ENCODE measurements at regions not wholly inside any gene's neighbourhood (a gene's known extent, or its start where the extent isn't known, plus 50 kb on each side); places are given as distances from the start of the nearest gene placed in this dataset.

DNA sequence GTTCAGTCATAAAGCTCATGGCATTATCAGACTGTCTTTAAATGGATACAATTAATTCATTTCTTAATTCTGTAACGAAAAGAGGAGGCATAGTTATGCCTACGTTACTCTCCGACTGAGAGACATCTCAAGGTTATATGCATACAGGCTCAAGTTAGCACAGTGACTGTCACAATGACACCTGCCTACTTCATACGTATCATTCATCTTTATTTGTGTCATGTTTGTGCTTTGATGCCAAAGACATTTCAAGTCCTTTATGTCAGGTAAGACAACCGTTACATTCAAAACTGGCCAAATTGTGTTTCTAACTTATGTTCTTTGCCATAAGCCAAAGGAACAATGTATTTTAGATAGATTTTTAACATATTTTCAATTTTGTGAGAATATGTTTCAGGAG, 328.8 kb upstream of the NRG3 start:
- H3K4me3 ChIP-seq: no peak overlapping the region
- no peaks in the 10 kb centered on the region for H3K27me3 ChIP-seq
- H3K27ac ChIP-seq: no peak overlapping the region
- peaks cover 13% of the 10 kb centered on the region; the same call in 1 of the 2 replicates for H3K9me3 ChIP-seq
- no peak for TF ChIP-seq Cebpa-rat (IDR thresholded peaks at IDR 0.05)
- no peaks in the 10 kb centered on the region for H3K4me1 ChIP-seq
- no peaks in the 10 kb centered on the region for H4K20me1 ChIP-seq
- no peak overlapping the region for H3K9ac ChIP-seq
- no peaks in the 10 kb centered on the region for H3K36me3 ChIP-seq
- no peak overlapping the region for H3K4me2 ChIP-seq

DNA sequence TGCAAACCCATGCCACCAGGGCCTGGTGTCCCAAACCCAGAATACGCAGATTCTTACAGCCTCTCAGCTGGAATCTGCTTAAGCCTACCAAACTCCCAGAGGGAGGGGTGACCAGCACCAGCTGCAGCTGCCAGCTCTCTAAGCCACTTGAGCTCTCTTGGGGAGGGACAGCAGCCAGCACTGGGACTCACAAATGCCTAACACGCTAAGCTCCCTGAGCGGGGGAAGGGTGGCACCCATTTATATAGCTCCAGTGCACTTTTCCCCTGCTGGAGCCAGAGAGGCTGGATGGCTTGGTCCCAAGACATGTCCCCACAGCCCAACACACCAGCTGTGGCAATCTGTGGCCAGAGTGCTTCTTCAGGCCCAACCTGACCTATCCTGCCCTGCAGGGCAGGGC, 326.8 kb upstream of the NRG3 start:
- no peak overlapping the region for H3K4me3 ChIP-seq

DNA sequence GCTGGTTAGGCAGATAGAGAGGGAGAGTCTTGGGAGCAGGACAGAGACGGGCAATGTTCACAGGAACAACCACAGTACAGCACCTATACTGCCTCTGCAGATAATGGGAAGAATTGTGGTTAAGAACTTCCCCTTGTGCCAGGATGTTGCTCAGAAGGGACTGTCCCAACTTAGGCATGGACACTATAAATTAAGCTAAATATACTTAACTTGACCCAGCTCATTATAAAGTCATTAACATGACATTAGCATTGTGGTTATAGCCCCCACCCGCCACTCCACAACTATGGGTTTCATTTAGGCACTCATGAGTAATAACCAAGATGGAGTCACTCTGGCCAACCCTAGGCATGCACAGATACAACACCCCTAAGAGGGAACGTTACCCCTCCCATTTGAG, 310.9 kb upstream of the NRG3 start:
- Histone ChIP-seq H3K27ac (no peak overlapping the region), H3K9me3 (no peaks in the 10 kb centered on the region), H4K20me1 (no peaks in the 10 kb centered on the region), H3K36me3 (no peaks in the 10 kb centered on the region), H3K4me3 (no peak overlapping the region), H3K4me2 (no peak overlapping the region), H3K4me1 (no peaks in the 10 kb centered on the region), H3K9ac (no peak overlapping the region), H3K27me3 (no peaks in the 10 kb centered on the region)
- no peak for TF ChIP-seq Cebpa-rat (IDR thresholded peaks at IDR 0.05)

More for the DNA sequence above, 326.8 kb upstream of the NRG3 start:
- H3K36me3 ChIP-seq: no peaks in the 10 kb centered on the region
- H3K27ac ChIP-seq: no peak overlapping the region
- peaks cover 13% of the 10 kb centered on the region; the same call in 1 of the 2 replicates for H3K9me3 ChIP-seq
- H3K9ac ChIP-seq: no peak overlapping the region
- no peaks in the 10 kb centered on the region for H3K27me3 ChIP-seq
- TF ChIP-seq Cebpa-rat (IDR thresholded peaks at IDR 0.05): no peak
- H3K4me2 ChIP-seq: no peak overlapping the region
- no peaks in the 10 kb centered on the region for H3K4me1 ChIP-seq
- no peaks in the 10 kb centered on the region for H4K20me1 ChIP-seq

DNA sequence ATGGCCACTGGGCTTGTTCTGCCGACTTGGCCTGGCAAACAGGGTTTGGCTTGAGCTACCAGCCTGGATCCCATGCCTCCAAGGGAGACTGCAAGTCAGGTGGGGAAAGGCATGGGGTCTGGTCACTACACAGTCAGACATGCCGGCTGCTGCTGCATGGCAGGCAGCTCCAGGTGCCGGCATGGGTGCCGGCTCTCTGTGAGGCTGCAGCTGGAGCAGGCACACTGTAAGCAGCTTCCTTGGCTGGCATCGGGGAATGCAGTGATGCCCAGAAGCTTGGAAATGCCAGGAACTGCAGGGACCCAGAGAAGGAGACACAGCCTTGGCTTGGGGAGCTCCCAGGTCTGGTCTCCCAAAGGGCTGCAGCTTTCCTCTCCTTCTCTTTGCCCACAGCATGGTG, 305.5 kb upstream of the NRG3 start:
- no peaks in the 10 kb centered on the region for H4K20me1 ChIP-seq
- H3K9me3 ChIP-seq: peaks cover 12% of the 10 kb centered on the region
- no peak overlapping the region for H3K4me3 ChIP-seq
- H3K27ac ChIP-seq: no peak overlapping the region
- H3K9ac ChIP-seq: no peak overlapping the region
- H3K36me3 ChIP-seq: no peaks in the 10 kb centered on the region
- TF ChIP-seq Cebpa-rat (IDR thresholded peaks at IDR 0.05): no peak
- H3K4me1 ChIP-seq: no peaks in the 10 kb centered on the region
- no peaks in the 10 kb centered on the region for H3K27me3 ChIP-seq
- H3K4me2 ChIP-seq: no peak overlapping the region

DNA sequence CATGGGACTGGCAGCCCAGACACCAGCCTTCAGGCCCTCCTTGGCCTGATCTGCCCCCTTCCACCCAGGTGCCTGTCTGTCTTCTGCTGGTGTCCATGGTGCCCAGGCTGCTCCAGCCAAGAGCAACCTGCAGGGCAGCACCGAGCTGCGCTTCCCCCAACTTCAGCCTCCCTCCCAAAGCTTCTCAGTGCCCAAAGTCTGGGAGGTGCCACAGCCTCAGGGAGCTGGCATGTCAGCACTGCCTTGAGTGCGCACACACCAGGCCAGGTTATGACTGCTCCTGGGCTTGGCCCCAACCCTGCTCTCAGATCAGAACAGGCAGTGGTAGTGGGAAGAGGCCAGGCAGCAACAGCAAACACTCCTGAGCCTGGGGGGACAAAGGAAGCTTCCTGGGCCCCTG, 304.6 kb upstream of the NRG3 start:
- Histone ChIP-seq H3K27ac (no peak overlapping the region), H4K20me1 (no peaks in the 10 kb centered on the region), H3K9ac (no peak overlapping the region), H3K36me3 (no peaks in the 10 kb centered on the region), H3K4me2 (no peak overlapping the region), H3K9me3 (peaks cover 12% of the 10 kb centered on the region), H3K27me3 (no peaks in the 10 kb centered on the region), H3K4me1 (no peaks in the 10 kb centered on the region), H3K4me3 (no peak overlapping the region)
- no peak for TF ChIP-seq Cebpa-rat (IDR thresholded peaks at IDR 0.05)

DNA sequence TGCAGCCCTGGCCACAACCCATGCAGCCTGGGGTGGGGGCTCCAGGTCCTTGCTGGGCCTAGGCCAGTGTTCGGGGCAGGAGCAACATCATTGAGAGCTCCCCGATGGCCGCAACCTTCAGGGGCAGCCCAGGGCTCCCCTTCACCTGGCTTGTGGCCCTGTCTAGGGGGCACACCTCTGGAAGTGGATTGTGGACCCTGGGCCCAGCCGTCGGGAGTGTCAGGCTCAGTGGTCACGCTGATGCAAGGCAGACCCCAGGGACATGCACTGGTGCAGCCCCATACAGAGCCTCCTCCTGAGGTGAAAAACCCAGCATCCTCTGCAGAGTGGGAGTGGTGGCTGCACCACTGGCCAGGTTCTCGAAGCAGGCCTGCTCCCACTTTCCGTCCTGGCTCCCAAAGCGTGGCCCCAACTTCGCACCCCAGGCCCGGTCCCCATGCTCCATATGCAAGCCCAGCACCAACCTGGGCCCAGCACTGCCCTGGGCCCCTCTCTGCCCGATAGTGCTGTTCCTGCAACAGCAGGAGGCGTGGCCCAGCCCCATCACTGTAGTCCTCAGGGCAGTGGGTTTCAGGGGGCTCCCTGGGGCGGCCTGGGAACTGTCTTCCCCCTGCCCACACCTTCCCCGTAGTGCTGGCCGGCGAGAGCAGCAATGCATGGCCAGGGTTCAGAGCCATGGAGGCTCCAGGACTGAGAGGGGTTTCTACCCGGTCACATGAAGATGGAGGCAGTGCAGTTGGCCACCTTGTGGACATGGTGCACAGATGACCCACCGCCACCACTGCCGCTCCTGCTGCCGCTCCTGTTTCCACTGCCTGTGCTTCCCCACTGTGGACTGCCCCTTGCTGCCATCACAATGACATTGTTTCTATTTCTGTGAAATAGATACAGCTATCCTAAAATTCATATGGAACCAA, 303.9 kb upstream of the NRG3 start:
- Histone ChIP-seq H3K4me2 (no peak overlapping the region), H3K9ac (no peak overlapping the region), H3K4me1 (no peaks in the 10 kb centered on the region), H3K4me3 (no peak overlapping the region), H3K27ac (no peak overlapping the region), H4K20me1 (no peaks in the 10 kb centered on the region), H3K27me3 (no peaks in the 10 kb centered on the region), H3K36me3 (no peaks in the 10 kb centered on the region), H3K9me3 (peaks cover 15% of the 10 kb centered on the region)
- TF ChIP-seq Cebpa-rat (IDR thresholded peaks at IDR 0.05): no peak

DNA sequence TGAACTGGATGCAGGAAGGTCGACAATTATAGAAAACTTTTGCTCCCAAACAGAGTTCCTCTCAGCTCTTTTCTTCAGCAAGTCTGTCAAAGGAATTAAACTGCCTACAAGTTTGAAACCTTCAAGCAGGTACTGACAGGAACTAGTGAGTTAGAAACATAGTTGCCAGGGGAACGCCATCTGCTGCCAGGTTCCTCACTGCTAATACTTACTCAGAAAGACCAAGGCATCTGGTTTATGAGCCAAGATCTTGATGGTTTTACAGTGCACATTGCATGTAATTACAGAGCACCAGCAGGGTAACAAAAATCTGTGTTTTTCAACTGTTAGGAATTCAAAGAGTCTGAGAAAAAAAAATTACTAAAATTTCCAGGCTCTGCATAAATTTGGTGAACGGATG, 300.0 kb upstream of the NRG3 start:
- no peaks in the 10 kb centered on the region for H3K4me1 ChIP-seq
- H3K9ac ChIP-seq: no peak overlapping the region
- H3K4me2 ChIP-seq: no peak overlapping the region
- H3K4me3 ChIP-seq: no peak overlapping the region
- TF ChIP-seq Cebpa-rat (IDR thresholded peaks at IDR 0.05): no peak
- H3K36me3 ChIP-seq: no peaks in the 10 kb centered on the region
- no peaks in the 10 kb centered on the region for H3K27me3 ChIP-seq
- H3K27ac ChIP-seq: no peak overlapping the region
- H3K9me3 ChIP-seq: peaks cover 18% of the 10 kb centered on the region
- H4K20me1 ChIP-seq: no peaks in the 10 kb centered on the region

DNA sequence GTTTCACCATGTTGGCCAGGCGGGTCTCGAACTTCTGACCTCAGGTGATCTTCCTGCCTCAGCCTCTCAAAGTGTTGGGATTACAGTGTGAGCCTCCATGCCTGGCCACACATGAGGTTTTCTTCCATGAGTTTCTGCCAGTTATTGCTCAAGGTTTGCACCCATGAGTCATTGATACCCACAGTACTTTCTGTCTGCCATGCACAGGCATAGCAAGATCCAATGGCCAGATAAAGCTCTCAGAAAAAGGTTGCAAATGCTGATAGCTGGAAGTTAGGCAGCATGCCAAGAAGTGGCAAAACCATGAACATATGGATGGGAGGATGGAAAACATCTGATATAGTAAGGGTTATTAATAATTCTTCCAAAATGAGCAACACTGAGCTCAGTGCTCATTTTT, 298.7 kb upstream of the NRG3 start:
- no peaks in the 10 kb centered on the region for H3K4me1 ChIP-seq
- no peak for TF ChIP-seq Cebpa-rat (IDR thresholded peaks at IDR 0.05)

DNA sequence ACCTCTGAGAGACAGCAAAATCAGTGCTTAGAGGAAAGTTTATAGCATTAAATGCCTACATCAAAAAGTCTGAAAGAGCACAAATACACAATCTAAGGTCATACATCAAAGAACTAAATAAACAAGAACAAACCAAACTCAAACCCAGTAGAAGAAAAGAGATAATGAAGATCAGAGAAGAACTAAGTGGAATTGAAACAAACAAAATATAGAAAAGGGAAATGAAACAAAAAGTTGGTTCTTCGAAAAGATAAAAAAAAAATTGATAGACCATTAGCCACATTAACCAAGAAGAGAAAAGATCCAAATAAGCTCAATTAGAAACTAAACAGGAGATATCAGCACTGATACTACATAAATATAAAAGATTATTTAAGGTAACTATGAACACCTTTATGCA, 280.0 kb upstream of the NRG3 start:
- no peak for TF ChIP-seq Cebpa-rat (IDR thresholded peaks at IDR 0.05)
- H3K4me2 ChIP-seq: no peak overlapping the region; the same call in 1 of the 2 replicates
- peaks cover 9% of the 10 kb centered on the region; the same call in 1 of the 2 replicates for H3K4me1 ChIP-seq
- H3K36me3 ChIP-seq: no peaks in the 10 kb centered on the region
- no peaks in the 10 kb centered on the region for H3K27me3 ChIP-seq
- H3K9me3 ChIP-seq: peaks cover 19% of the 10 kb centered on the region
- H3K27ac ChIP-seq: no peak overlapping the region
- H3K9ac ChIP-seq: no peak overlapping the region
- no peaks in the 10 kb centered on the region for H4K20me1 ChIP-seq
- no peak overlapping the region for H3K4me3 ChIP-seq

More for the DNA sequence above, 298.7 kb upstream of the NRG3 start:
- Histone ChIP-seq H3K27me3 (no peaks in the 10 kb centered on the region), H3K36me3 (no peaks in the 10 kb centered on the region), H3K9ac (no peak overlapping the region), H3K4me2 (no peak overlapping the region), H3K4me3 (no peak overlapping the region), H4K20me1 (no peaks in the 10 kb centered on the region), H3K27ac (no peak overlapping the region), H3K9me3 (peaks cover 14% of the 10 kb centered on the region)

DNA sequence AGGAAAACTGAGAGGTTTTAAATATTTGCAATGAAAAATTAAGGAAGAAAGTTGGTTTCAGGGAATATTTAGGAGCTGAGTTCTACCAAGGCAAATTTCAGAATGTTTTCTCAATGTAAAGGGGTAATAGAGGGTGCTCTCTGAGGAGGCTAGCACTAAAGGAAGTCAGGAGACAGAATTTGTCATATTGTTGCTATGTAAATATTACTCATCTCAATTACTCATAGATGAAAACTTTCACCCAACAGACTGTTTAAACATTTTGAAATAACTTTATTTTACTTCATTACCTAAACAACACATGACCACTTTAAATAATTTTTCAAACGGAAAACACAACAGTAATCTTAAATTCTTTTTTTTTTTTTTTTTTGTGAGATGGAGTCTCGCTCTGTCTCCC, 274.8 kb upstream of the NRG3 start:
- Histone ChIP-seq H3K9ac (no peak overlapping the region), H3K4me3 (no peak overlapping the region), H3K4me2 (no peak overlapping the region), H3K4me1 (peaks cover 2% of the 10 kb centered on the region; the same call in 1 of the 2 replicates), H4K20me1 (no peaks in the 10 kb centered on the region), H3K27me3 (no peaks in the 10 kb centered on the region), H3K9me3 (no peaks in the 10 kb centered on the region), H3K27ac (no peak overlapping the region), H3K36me3 (no peaks in the 10 kb centered on the region)
- TF ChIP-seq Cebpa-rat (IDR thresholded peaks at IDR 0.05): no peak
